Osteocyte (in vitro differentiated cells): ENCODE measurements at regions not wholly inside any gene's neighbourhood (a gene's known extent, or its start where the extent isn't known, plus 50 kb on each side); places are given as distances from the start of the nearest gene placed in this dataset.

ENCODE experiments used
- DNase-seq: peaks from one replicate; pipeline ENCODE4 v3.0.0; 2021; ENCODE audit warnings: mixed read lengths; ENCODE audit not compliant: unreplicated experiment; ENCODE audit errors: extremely low spot score
- H3K27ac Mint-ChIP-seq: one replicate; pipeline ENCODE4 v1.8.0; 2021; ENCODE audit warnings: mild to moderate bottlenecking, mixed read lengths; ENCODE audit not compliant: unreplicated experiment
- H3K27me3 Mint-ChIP-seq: one replicate; pipeline ENCODE4 v1.8.0; 2021; ENCODE audit warnings: mixed read lengths; ENCODE audit not compliant: unreplicated experiment
- H3K36me3 Mint-ChIP-seq: one replicate; pipeline ENCODE4 v1.8.0; 2021; ENCODE audit warnings: mixed read lengths; ENCODE audit not compliant: unreplicated experiment
- H3K4me1 Mint-ChIP-seq: one replicate; pipeline ENCODE4 v1.8.0; 2021; ENCODE audit warnings: mixed read lengths; ENCODE audit not compliant: unreplicated experiment
- H3K4me3 Mint-ChIP-seq: one replicate; pipeline ENCODE4 v1.8.0; 2021; ENCODE audit warnings: mild to moderate bottlenecking, moderate library complexity, mixed read lengths; ENCODE audit not compliant: unreplicated experiment
- H3K9me3 Mint-ChIP-seq: one replicate; pipeline ENCODE4 v1.8.0; 2021; ENCODE audit warnings: mixed read lengths; ENCODE audit not compliant: unreplicated experiment
- CTCF ChIP-seq: fragments of 200-600 bp; sonication (generic); IDR thresholded peaks from 2 replicates; pipeline ENCODE4 v1.5.0; 2021; ENCODE audit warnings: antibody characterized with exemption, mild to moderate bottlenecking, moderate library complexity

- TF ChIP-seq CTCF = no peak
- no peak for DNase-seq
- Mint-ChIP-seq H3K9me3 (no peaks in the 10 kb centered on the region), H3K27me3 (no peaks in the 10 kb centered on the region), H3K4me3 (no peak overlapping the region), H3K27ac (no peak overlapping the region), H3K36me3 (no peaks in the 10 kb centered on the region), H3K4me1 (no peaks in the 10 kb centered on the region)
These were observed 174.8 kb downstream of the KCNA4 start for GRCh38 chr11:29842061-29842460.

- Mint-ChIP-seq H3K36me3 (no peaks in the 10 kb centered on the region), H3K27ac (no peak overlapping the region), H3K9me3 (peaks cover 5% of the 10 kb centered on the region), H3K4me1 (no peaks in the 10 kb centered on the region), H3K27me3 (no peaks in the 10 kb centered on the region), H3K4me3 (no peak overlapping the region)
- DNase-seq = no peak
- TF ChIP-seq CTCF = no peak
These were observed 190.0 kb downstream of the KCNA4 start for GRCh38 chr11:29826878-29827277.

GRCh38 chr11:29816359-29816758 is 200.5 kb downstream of the KCNA4 start:
- no peak for DNase-seq
- H3K4me1 Mint-ChIP-seq = no peaks in the 10 kb centered on the region
- H3K9me3 Mint-ChIP-seq = peaks cover 23% of the 10 kb centered on the region
- H3K27ac Mint-ChIP-seq = no peak overlapping the region
- no peak overlapping the region for H3K4me3 Mint-ChIP-seq
- no peaks in the 10 kb centered on the region for H3K27me3 Mint-ChIP-seq
- H3K36me3 Mint-ChIP-seq = no peaks in the 10 kb centered on the region
- TF ChIP-seq CTCF = no peak

GRCh38 chr11:29809121-29809520 is 207.7 kb downstream of the KCNA4 start:
- H3K4me3 Mint-ChIP-seq = no peak overlapping the region
- H3K4me1 Mint-ChIP-seq = no peaks in the 10 kb centered on the region
- no peaks in the 10 kb centered on the region for H3K36me3 Mint-ChIP-seq
- no peaks in the 10 kb centered on the region for H3K27me3 Mint-ChIP-seq
- H3K27ac Mint-ChIP-seq = no peak overlapping the region
- TF ChIP-seq CTCF = no peak
- no peak for DNase-seq
- H3K9me3 Mint-ChIP-seq = no peaks in the 10 kb centered on the region

- no peaks in the 10 kb centered on the region for H3K4me1 Mint-ChIP-seq
- no peak overlapping the region for H3K27ac Mint-ChIP-seq
- no peaks in the 10 kb centered on the region for H3K27me3 Mint-ChIP-seq
- DNase-seq = no peak
- H3K36me3 Mint-ChIP-seq = no peaks in the 10 kb centered on the region
- no peak overlapping the region for H3K4me3 Mint-ChIP-seq
- H3K9me3 Mint-ChIP-seq = no peaks in the 10 kb centered on the region
- no peak for TF ChIP-seq CTCF
These were observed 214.3 kb downstream of the KCNA4 start for GRCh38 chr11:29802522-29802921.
